ENCODE measurements at regions not wholly inside any gene's neighbourhood (a gene's known extent, or its start where the extent isn't known, plus 50 kb on each side); places are given as distances from the start of the nearest gene placed in this dataset.

DNA sequence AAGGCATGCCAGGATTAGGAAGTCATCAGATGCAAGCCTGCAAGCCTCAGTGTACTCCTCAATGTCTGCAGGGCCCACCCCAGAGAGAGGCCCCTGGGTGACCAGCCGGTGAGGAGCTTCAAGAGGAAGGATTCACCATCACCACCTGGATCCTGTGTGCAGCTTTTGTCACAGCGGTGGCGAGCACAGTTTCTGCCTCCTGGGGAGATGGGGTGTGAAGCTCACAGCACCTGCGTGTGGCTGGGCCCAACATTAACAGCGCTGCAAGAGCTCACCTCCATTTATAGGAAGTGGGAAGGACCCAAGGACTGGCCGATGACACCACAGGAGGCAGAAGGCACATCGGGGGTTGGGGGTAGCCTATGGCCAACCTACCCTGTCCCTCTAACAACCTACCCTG lies 235.3 kb downstream of the CTTN start:
- DNase-seq: no peak
- no peak overlapping the region for H3K27ac ChIP-seq
- no peaks in the 10 kb centered on the region for H3K27me3 ChIP-seq
- H3K36me3 ChIP-seq: no peaks in the 10 kb centered on the region
- peaks cover 0 to 5% (median 0%) of the 10 kb centered on the region in 4 donors for H3K4me1 ChIP-seq
- no peak overlapping the region for H3K4me3 ChIP-seq
- no peak for TF ChIP-seq POLR2A (IDR thresholded peaks at IDR 0.05)
- TF ChIP-seq, protein P1, sequence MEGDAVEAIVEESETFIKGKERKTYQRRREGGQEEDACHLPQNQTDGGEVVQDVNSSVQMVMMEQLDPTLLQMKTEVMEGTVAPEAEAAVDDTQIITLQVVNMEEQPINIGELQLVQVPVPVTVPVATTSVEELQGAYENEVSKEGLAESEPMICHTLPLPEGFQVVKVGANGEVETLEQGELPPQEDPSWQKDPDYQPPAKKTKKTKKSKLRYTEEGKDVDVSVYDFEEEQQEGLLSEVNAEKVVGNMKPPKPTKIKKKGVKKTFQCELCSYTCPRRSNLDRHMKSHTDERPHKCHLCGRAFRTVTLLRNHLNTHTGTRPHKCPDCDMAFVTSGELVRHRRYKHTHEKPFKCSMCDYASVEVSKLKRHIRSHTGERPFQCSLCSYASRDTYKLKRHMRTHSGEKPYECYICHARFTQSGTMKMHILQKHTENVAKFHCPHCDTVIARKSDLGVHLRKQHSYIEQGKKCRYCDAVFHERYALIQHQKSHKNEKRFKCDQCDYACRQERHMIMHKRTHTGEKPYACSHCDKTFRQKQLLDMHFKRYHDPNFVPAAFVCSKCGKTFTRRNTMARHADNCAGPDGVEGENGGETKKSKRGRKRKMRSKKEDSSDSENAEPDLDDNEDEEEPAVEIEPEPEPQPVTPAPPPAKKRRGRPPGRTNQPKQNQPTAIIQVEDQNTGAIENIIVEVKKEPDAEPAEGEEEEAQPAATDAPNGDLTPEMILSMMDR (IDR thresholded peaks at IDR 0.05): no peak
- H3K9me3 ChIP-seq: no peaks in the 10 kb centered on the region

DNA sequence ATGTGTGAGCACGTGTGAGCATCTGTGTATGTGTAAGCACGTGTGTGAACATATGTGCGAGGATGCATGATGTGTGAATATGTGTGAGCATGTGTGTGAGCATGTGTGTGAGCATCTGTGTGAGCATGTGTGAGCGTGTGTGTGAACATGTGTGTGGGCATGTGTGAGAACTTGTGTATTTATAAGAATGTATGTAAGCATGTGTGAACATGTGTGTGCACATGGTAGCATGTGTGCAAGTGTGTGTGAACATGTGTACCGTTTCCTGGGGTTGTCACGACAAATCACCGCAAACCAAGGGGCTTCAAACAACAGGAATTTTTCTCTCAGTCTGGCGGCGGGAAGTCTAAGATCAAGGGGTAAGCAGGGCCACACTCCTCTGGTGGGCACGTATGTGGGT lies 238.3 kb downstream of the CTTN start:
- Histone ChIP-seq H3K4me3 (no peak overlapping the region), H3K27me3 (no peaks in the 10 kb centered on the region), H3K27ac (no peak overlapping the region), H3K36me3 (no peaks in the 10 kb centered on the region), H3K4me1 (no peaks in the 10 kb centered on the region), H3K9me3 (no peaks in the 10 kb centered on the region)
- DNase-seq: no peak
- no peak for TF ChIP-seq POLR2A (IDR thresholded peaks at IDR 0.05)
- TF ChIP-seq, protein P1 (IDR thresholded peaks at IDR 0.05): no peak

DNA sequence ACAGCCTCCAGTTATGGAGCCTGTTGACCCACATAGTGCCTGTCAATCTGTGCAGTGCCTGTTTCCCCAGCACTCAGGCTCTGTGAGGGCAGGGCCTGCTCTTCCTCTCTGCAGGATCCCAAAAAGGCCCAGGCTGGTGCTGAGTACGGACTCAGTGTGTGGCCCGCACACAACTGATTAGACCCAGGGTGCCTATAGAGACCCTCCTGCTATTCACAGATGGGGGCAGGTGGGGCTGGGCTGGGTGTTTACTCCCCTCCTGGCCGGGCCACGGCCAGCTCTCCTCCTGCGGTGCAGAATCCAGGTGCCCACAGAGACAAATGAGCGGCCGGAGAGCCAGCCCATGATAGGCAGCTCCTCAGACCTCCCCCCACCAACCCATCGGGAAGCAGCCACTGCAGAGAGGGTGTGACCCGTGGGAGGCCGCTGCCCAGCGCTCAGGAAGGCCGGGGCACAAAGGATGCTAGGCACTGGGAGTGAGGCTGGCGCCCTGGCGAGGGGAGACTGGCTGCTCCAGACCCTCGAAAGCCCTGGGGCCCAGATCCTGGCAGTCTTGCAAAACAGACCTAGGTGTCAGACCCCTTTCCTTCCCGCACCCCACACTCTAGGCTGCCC lies 239.0 kb downstream of the CTTN start:
- H3K4me3 ChIP-seq: no peak overlapping the region
- no peak overlapping the region for H3K27ac ChIP-seq
- no peak for DNase-seq
- TF ChIP-seq, protein P1 (IDR thresholded peaks at IDR 0.05): no peak
- no peak for TF ChIP-seq POLR2A (IDR thresholded peaks at IDR 0.05)
- no peaks in the 10 kb centered on the region for H3K9me3 ChIP-seq
- no peaks in the 10 kb centered on the region for H3K27me3 ChIP-seq
- no peaks in the 10 kb centered on the region for H3K4me1 ChIP-seq
- no peaks in the 10 kb centered on the region for H3K36me3 ChIP-seq

DNA sequence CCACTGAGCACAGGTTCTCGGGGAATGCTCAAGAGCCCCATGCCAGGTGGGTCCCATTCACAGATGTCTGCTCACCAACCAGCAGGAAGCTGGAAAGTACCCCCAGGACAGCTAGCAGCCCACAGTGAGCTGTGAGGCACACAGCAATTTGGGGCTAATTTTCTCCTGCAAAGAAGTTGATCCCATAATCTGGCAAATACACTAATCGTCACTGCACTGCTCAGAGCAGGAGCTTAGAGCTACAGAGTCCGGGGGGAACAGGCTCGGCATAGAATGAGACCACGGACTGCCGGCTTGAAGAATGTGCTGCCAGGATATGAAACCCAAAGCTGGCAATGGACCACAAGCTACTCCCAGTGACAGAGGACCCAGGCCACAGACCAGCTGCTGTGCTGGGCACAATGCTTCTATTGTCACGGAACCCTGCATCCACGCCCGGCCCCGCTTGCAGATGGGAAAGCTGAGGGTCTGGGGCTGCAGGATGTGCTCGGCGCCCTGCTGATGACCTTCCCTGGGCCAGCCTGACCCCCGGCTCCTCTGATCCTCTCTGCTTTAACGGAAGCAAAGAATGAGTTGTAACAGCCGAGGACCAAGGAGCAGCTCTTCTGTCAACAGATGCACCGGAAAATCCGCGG lies 239.7 kb downstream of the CTTN start:
- Histone ChIP-seq H3K9me3 (no peaks in the 10 kb centered on the region), H3K36me3 (no peaks in the 10 kb centered on the region), H3K4me1 (no peaks in the 10 kb centered on the region), H3K4me3 (no peak overlapping the region), H3K27me3 (no peaks in the 10 kb centered on the region), H3K27ac (no peak overlapping the region)
- no peak for DNase-seq
- TF ChIP-seq POLR2A (IDR thresholded peaks at IDR 0.05): no peak
- TF ChIP-seq, protein P1 (IDR thresholded peaks at IDR 0.05): no peak

DNA sequence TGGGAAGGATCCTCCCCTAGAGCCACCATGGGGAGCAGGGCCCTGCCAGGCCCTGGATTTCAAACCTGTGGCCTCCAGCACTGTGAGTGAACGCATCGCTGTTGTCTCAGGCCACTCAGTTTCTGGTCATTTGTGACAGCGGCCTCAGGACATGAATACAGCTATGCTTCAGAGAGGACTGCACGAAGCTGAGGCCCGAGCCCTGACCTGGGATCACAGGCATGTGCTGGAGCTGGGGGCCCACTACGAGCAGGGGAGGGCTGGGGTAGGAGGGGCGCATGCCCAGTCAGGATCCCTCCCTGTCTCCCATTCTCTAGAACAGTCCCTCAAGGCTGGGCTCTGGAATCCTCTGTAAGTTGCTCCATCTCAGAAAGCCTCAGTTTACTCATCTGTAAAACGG lies 242.1 kb downstream of the CTTN start:
- Histone ChIP-seq H3K4me1 (no peaks in the 10 kb centered on the region), H3K27ac (no peak overlapping the region), H3K4me3 (no peak overlapping the region), H3K36me3 (no peaks in the 10 kb centered on the region), H3K9me3 (no peaks in the 10 kb centered on the region), H3K27me3 (no peaks in the 10 kb centered on the region)
- no peak for DNase-seq
- TF ChIP-seq, protein P1 (IDR thresholded peaks at IDR 0.05): no peak
- no peak for TF ChIP-seq POLR2A (IDR thresholded peaks at IDR 0.05)
